ENCODE measurements at regions not wholly inside any gene's neighbourhood (a gene's known extent, or its start where the extent isn't known, plus 50 kb on each side); places are given as distances from the start of the nearest gene placed in this dataset.

DNA sequence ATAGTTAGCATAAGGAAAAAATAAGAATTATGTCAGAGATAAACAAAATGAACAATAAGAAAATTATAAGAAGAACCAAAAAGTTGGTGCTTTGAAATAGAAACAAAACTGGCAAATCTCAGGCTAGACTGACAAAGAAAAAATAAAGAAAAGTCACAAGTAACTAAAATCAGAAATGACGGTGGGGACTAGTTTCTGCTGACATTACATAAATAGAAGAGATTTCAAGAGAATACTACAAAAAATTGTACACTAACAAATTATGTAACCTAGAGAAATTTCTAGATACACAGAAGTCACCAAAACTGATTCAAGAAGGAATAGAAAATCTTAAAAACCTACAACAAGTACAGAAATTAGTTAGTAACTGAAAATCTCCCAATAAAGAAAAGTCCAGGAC is 355.6 kb upstream of the SGCG start:
- Histone ChIP-seq H2AFZ (no peak overlapping the region; the same call in 1 of the 2 replicates), H3K27ac (ENCODE audit: low read depth) (no peak overlapping the region), H3K9me2 (ENCODE audit: insufficient read depth) (no peaks in the 10 kb centered on the region; the same call in 1 of the 2 replicates), H3K36me3 (ENCODE audit: insufficient read depth) (no peaks in the 10 kb centered on the region), H3K79me2 (replicated peaks; ENCODE audit: insufficient read depth) (no peaks in the 10 kb centered on the region), H3K27me3 (ENCODE audit: insufficient read depth) (no peaks in the 10 kb centered on the region), H3K4me2 (no peak overlapping the region), H3K4me3 (no peak overlapping the region), H3K4me1 (ENCODE audit: insufficient read depth) (no peaks in the 10 kb centered on the region), H3F3A (replicated peaks; ENCODE audit: low read depth) (no peaks in the 10 kb centered on the region), H4K20me1 (replicated peaks; ENCODE audit: insufficient read depth) (no peaks in the 10 kb centered on the region)
- Mint-ChIP-seq H3K27me3 (ENCODE audit: insufficient read depth, low read depth, poor library complexity) (no peaks in the 10 kb centered on the region), H3K4me1 (no peaks in the 10 kb centered on the region), H3K27ac (no peak overlapping the region), H3K9me3 (no peaks in the 10 kb centered on the region; the same call in 2 of the 3 replicates), H3K36me3 (ENCODE audit: low read depth) (no peaks in the 10 kb centered on the region), H3K4me3 (no peak overlapping the region)
- no peak for DNase-seq (ENCODE audit: low spot score)
- TF ChIP-seq STAT1 (IDR thresholded peaks at IDR 0.05; ENCODE audit: unreplicated experiment): no peak
- TF ChIP-seq, protein P1, sequence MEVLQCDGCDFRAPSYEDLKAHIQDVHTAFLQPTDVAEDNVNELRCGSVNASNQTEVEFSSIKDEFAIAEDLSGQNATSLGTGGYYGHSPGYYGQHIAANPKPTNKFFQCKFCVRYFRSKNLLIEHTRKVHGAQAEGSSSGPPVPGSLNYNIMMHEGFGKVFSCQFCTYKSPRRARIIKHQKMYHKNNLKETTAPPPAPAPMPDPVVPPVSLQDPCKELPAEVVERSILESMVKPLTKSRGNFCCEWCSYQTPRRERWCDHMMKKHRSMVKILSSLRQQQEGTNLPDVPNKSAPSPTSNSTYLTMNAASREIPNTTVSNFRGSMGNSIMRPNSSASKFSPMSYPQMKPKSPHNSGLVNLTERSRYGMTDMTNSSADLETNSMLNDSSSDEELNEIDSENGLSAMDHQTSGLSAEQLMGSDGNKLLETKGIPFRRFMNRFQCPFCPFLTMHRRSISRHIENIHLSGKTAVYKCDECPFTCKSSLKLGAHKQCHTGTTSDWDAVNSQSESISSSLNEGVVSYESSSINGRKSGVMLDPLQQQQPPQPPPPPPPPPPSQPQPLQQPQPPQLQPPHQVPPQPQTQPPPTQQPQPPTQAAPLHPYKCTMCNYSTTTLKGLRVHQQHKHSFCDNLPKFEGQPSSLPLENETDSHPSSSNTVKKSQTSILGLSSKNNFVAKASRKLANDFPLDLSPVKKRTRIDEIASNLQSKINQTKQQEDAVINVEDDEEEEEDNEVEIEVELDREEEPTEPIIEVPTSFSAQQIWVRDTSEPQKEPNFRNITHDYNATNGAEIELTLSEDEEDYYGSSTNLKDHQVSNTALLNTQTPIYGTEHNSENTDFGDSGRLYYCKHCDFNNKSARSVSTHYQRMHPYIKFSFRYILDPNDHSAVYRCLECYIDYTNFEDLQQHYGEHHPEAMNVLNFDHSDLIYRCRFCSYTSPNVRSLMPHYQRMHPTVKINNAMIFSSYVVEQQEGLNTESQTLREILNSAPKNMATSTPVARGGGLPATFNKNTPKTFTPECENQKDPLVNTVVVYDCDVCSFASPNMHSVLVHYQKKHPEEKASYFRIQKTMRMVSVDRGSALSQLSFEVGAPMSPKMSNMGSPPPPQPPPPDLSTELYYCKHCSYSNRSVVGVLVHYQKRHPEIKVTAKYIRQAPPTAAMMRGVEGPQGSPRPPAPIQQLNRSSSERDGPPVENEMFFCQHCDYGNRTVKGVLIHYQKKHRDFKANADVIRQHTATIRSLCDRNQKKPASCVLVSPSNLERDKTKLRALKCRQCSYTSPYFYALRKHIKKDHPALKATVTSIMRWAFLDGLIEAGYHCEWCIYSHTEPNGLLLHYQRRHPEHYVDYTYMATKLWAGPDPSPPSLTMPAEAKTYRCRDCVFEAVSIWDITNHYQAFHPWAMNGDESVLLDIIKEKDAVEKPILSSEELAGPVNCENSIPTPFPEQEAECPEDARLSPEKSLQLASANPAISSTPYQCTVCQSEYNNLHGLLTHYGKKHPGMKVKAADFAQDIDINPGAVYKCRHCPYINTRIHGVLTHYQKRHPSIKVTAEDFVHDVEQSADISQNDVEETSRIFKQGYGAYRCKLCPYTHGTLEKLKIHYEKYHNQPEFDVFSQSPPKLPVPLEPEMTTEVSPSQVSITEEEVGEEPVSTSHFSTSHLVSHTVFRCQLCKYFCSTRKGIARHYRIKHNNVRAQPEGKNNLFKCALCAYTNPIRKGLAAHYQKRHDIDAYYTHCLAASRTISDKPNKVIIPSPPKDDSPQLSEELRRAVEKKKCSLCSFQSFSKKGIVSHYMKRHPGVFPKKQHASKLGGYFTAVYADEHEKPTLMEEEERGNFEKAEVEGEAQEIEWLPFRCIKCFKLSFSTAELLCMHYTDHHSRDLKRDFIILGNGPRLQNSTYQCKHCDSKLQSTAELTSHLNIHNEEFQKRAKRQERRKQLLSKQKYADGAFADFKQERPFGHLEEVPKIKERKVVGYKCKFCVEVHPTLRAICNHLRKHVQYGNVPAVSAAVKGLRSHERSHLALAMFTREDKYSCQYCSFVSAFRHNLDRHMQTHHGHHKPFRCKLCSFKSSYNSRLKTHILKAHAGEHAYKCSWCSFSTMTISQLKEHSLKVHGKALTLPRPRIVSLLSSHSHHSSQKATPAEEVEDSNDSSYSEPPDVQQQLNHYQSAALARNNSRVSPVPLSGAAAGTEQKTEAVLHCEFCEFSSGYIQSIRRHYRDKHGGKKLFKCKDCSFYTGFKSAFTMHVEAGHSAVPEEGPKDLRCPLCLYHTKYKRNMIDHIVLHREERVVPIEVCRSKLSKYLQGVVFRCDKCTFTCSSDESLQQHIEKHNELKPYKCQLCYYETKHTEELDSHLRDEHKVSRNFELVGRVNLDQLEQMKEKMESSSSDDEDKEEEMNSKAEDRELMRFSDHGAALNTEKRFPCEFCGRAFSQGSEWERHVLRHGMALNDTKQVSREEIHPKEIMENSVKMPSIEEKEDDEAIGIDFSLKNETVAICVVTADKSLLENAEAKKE (CRISPR knock-in tag; IDR thresholded peaks at IDR 0.05): no peak
- TF ChIP-seq CREB1 (CRISPR knock-in tag; IDR thresholded peaks at IDR 0.05; ENCODE audit: low read depth): no peak
- TF ChIP-seq EZH2 (IDR thresholded peaks at IDR 0.05; ENCODE audit: low read depth, unreplicated experiment): no peak
- TF ChIP-seq JUNB (IDR thresholded peaks at IDR 0.05; ENCODE audit: unreplicated experiment): no peak
- TF ChIP-seq POLR2AphosphoS5 (IDR thresholded peaks at IDR 0.05; ENCODE audit: low read depth): no peak
- no peak for TF ChIP-seq ZNF331 (CRISPR knock-in tag; IDR thresholded peaks at IDR 0.05; ENCODE audit: low read depth)
- no peak for TF ChIP-seq NANOG (IDR thresholded peaks at IDR 0.05; ENCODE audit: borderline replicate concordance)
- no peak for TF ChIP-seq EZH2phosphoT487 (IDR thresholded peaks at IDR 0.05; ENCODE audit: unreplicated experiment)
- TF ChIP-seq ZNF114 (CRISPR knock-in tag; IDR thresholded peaks at IDR 0.05): no peak
- no peak for ATAC-seq

Measured in GM23338 (cell line).